Activated CD8-positive, alpha-beta T cell treated with anti-CD3 and anti-CD28 coated beads, Interleukin-2, amount 10 ng/mL, durations not matched to agents 7 days and 5 days (primary cell): ENCODE measurements at regions not wholly inside any gene's neighbourhood (a gene's known extent, or its start where the extent isn't known, plus 50 kb on each side); places are given as distances from the start of the nearest gene placed in this dataset.

Source experiments
- ATAC-seq: fragments of 150-1000 bp; cut with Tn5 transposase; one replicate; pipeline ENCODE4 v1.10.0; 2021; ENCODE audit warnings: moderate library complexity
- CTCF ChIA-PET: fragments of 350-600 bp; sonication (Branson Sonifier 250); formaldehyde crosslinking; loops from one replicate; lab custom pipeline; 2021; ENCODE audit warnings: antibody characterized with exemption; lab: Charles Lee
- POLR2A ChIA-PET: fragments of 350-600 bp; sonication (Branson Sonifier 250); formaldehyde crosslinking; loops from one replicate; lab custom pipeline; 2021; ENCODE audit warnings: antibody characterized with exemption; lab: Charles Lee
- DNase-seq: peaks from one replicate; pipeline ENCODE4 v3.0.0-alpha.2; 2020
- H3K27ac Mint-ChIP-seq: one replicate; pipeline ENCODE4 v1.8.0; 2021; ENCODE audit warnings: mild to moderate bottlenecking, mixed read lengths
- H3K27me3 Mint-ChIP-seq: one replicate; pipeline ENCODE4 v1.8.0; 2021; ENCODE audit warnings: low read depth, mixed read lengths
- H3K36me3 Mint-ChIP-seq: one replicate; pipeline ENCODE4 v1.8.0; 2021; ENCODE audit warnings: low read depth, mixed read lengths
- H3K4me1 Mint-ChIP-seq: one replicate; pipeline ENCODE4 v1.8.0; 2021; ENCODE audit warnings: low read depth, mixed read lengths
- H3K4me3 Mint-ChIP-seq: one replicate; pipeline ENCODE4 v1.8.0; 2021; ENCODE audit warnings: mild to moderate bottlenecking, mixed read lengths
- H3K9me3 Mint-ChIP-seq: one replicate; pipeline ENCODE4 v1.8.0; 2022; ENCODE audit warnings: mixed read lengths; ENCODE audit not compliant: insufficient read depth

DNA sequence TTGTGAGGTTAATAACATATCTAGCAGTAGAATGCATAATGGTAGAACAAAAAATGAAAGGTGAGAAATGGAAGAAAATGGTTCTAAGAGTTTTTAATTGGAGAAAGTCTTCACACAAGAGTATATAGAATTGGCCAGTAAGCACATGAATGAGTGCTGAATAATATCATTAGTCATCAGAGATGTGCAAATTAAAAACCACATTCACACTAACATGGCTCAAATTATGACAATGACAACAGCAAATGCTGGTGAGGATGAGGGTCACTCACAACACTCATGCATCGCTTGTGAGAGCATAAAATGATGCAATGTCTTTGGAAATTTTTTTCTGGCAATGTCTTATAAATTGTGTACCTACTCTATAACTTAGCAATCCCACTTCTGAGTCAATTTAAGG is 1355.4 kb upstream of the ACVR2A start:
- DNase-seq: no peak
- H3K27ac Mint-ChIP-seq: no peak overlapping the region
- no peaks in the 10 kb centered on the region for H3K36me3 Mint-ChIP-seq
- ATAC-seq: no peak
- H3K4me3 Mint-ChIP-seq: no peak overlapping the region
- ChIA-PET POLR2A (no interaction called here), CTCF (no interaction called here)
- H3K9me3 Mint-ChIP-seq: peaks cover 4% of the 10 kb centered on the region
- no peaks in the 10 kb centered on the region for H3K27me3 Mint-ChIP-seq
- no peaks in the 10 kb centered on the region for H3K4me1 Mint-ChIP-seq

DNA sequence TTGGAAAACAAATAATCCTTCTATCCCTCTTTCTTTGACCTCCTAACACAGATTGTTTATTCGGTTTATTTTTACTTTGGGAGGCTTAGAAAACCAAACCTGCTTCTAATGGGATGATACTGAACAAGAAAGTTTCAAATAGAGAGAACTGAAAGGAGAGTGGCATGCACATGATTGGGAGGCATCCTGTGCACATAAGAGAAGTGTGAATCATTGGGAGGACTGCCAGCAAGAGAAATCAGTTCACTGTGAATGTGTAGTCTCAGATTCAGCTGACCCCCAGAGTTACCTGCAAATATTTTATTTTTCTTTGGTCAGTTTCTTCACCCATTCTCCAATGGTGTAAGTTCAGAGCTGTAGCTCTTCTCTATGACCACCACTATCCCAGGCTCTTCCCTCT is 1363.2 kb upstream of the ACVR2A start:
- no peak overlapping the region for H3K4me3 Mint-ChIP-seq
- H3K4me1 Mint-ChIP-seq: no peaks in the 10 kb centered on the region
- ATAC-seq: no peak
- ChIA-PET POLR2A (no interaction called here), CTCF (no interaction called here)
- no peak for DNase-seq
- H3K36me3 Mint-ChIP-seq: no peaks in the 10 kb centered on the region
- no peaks in the 10 kb centered on the region for H3K27me3 Mint-ChIP-seq
- H3K27ac Mint-ChIP-seq: no peak overlapping the region
- no peaks in the 10 kb centered on the region for H3K9me3 Mint-ChIP-seq

DNA sequence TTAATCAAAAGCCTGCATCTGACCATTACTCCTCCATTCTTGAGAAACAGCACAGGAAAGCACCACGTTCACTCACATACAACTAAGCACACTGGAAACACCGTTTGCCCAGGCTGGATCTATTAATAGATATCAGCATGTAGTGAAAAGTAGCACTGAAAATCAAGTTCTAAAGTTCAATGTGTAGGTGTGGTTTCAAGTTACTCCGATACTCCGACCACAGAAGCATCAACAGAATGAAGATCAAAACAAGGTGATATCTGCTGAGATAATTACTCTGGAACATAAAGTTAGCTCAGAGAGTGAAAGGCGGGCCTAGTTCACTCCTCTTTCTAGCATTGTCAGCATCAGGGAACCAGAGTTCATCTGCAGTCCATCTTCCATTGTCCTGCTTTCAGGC is 1367.4 kb upstream of the ACVR2A start:
- H3K4me3 Mint-ChIP-seq: no peak overlapping the region

DNA sequence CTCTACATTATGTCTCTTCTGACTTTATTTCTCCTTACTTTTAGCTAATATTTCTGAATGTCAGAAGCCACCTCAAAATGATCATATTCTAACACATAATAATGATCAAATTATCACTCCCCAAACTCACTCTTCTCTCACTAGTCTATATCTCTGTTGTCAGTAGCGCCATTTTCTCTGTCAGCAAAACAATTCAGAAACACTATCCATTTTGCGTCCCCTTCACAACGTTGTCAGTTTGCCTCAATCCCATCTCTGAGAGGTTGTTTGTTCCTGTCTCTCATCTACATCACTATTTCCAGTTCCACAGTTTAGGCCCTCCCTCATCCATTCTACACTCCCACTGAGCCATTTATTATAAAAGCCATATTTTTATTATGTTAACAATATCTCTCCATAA is 1376.3 kb upstream of the ACVR2A start:
- H3K4me3 Mint-ChIP-seq: no peak overlapping the region
- no peaks in the 10 kb centered on the region for H3K27me3 Mint-ChIP-seq
- DNase-seq: no peak
- ChIA-PET POLR2A (no interaction called here), CTCF (no interaction called here)
- peaks cover 10% of the 10 kb centered on the region for H3K9me3 Mint-ChIP-seq
- H3K4me1 Mint-ChIP-seq: no peaks in the 10 kb centered on the region
- H3K27ac Mint-ChIP-seq: no peak overlapping the region
- no peaks in the 10 kb centered on the region for H3K36me3 Mint-ChIP-seq
- ATAC-seq: no peak

More for the DNA sequence above, 1367.4 kb upstream of the ACVR2A start:
- no peaks in the 10 kb centered on the region for H3K9me3 Mint-ChIP-seq
- H3K4me1 Mint-ChIP-seq: no peaks in the 10 kb centered on the region
- ChIA-PET POLR2A (no interaction called here), CTCF (no interaction called here)
- no peaks in the 10 kb centered on the region for H3K36me3 Mint-ChIP-seq
- ATAC-seq: no peak
- no peaks in the 10 kb centered on the region for H3K27me3 Mint-ChIP-seq
- H3K27ac Mint-ChIP-seq: no peak overlapping the region
- no peak for DNase-seq

DNA sequence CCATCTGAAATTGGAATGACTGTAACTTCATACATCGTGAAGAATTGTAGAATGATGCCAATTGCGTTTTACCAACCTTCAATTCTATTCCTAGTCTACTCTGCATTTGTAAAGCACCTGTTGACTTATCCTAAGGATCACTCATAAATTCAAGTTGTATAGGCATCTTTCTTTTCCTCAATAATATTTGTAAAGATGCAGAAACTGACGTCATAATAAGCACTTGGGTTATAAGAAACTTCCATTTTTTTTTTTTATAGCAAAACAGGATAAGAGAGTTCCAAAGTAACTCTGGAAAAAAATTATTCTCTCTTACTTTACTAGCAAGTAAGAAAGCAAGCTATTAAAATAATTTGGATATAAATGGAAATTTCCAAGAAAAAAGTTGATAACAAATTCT is 1377.4 kb upstream of the ACVR2A start:
- H3K27me3 Mint-ChIP-seq: no peaks in the 10 kb centered on the region
- peaks cover 10% of the 10 kb centered on the region for H3K9me3 Mint-ChIP-seq
- CTCF ChIA-PET: interaction anchor here (0.6 kb wide), 1 partner anchor 1719 kb away, joined by 3 read pairs; no protein-coding TSS in a partner anchor
- DNase-seq: no peak
- no peaks in the 10 kb centered on the region for H3K36me3 Mint-ChIP-seq
- POLR2A ChIA-PET: no interaction called here
- no peak overlapping the region for H3K27ac Mint-ChIP-seq
- no peaks in the 10 kb centered on the region for H3K4me1 Mint-ChIP-seq
- no peak overlapping the region for H3K4me3 Mint-ChIP-seq
- no peak for ATAC-seq

DNA sequence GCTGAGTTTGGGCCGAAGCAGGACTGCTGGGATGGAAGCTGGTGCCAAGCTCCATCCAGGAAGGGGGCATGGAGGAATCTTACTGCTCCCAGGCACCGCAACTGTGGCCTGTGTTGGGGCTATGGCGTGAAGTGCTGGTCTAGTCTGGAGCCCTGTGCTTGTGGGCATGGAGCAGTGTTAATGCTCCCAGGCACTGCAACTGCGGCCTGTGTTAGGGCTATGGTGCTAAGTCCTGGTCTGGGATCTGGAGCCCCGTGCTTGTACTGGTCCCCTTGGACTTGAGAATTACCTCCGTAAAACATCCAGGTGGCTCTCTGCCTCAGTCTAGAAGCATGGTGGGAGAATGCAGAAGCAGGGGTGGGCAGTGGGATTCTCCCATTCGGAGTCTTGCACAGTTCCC is 1379.4 kb upstream of the ACVR2A start:
- DNase-seq (no peak), ATAC-seq (no peak)
- Mint-ChIP-seq H3K36me3 (no peaks in the 10 kb centered on the region), H3K4me1 (no peaks in the 10 kb centered on the region), H3K9me3 (peaks cover 10% of the 10 kb centered on the region), H3K27ac (no peak overlapping the region), H3K4me3 (no peak overlapping the region), H3K27me3 (no peaks in the 10 kb centered on the region)
- POLR2A ChIA-PET: no interaction called here
- CTCF ChIA-PET: no interaction called here

DNA sequence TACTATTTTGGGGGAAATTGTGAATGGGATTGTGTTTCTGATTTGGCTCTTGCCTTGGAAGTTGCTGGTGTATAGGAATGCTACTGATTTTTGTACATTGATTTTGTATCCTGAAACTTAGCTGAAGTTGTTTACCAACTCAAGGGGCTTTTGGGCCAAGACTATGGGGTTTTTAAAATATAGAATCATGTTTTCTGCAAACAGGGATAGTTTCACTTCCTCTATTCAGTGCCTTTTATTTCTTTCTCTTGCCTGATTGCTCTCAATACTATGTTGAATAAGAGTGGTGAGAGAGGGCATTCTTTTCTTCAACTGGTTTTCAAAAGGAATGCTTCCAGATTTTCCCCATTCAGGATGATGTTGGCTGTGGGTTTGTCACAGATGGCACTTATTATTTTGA is 1383.8 kb upstream of the ACVR2A start:
- Mint-ChIP-seq H3K4me3 (no peak overlapping the region), H3K4me1 (no peaks in the 10 kb centered on the region), H3K27ac (no peak overlapping the region), H3K27me3 (no peaks in the 10 kb centered on the region), H3K9me3 (peaks cover 10% of the 10 kb centered on the region), H3K36me3 (no peaks in the 10 kb centered on the region)
- ATAC-seq (no peak), DNase-seq (no peak)
- CTCF ChIA-PET: no interaction called here
- POLR2A ChIA-PET: no interaction called here

DNA sequence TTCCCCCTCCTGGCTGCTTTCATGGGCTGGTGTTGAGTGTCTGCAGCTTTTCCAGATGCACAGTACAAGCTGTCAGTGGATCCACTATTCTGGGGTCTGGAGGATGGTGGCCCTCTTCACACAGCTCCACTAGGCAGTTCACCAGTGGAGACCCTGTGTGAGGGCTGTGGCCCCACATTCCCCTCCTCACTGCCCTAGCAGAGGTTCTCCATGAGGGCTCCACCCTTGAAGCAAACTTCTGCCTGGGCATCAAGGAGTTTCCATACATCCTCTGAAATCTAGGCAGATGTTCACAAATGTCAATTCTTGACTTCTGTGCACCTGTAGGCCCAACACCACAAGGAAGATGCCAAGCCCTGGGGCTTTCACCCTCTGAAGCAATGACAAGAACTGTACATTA is 1386.2 kb upstream of the ACVR2A start:
- no peak for DNase-seq
- H3K4me1 Mint-ChIP-seq: no peaks in the 10 kb centered on the region
- H3K27ac Mint-ChIP-seq: no peak overlapping the region
- no peaks in the 10 kb centered on the region for H3K36me3 Mint-ChIP-seq
- ATAC-seq: no peak
- no peaks in the 10 kb centered on the region for H3K27me3 Mint-ChIP-seq
- POLR2A ChIA-PET: no interaction called here
- no peaks in the 10 kb centered on the region for H3K9me3 Mint-ChIP-seq
- CTCF ChIA-PET: no interaction called here
- no peak overlapping the region for H3K4me3 Mint-ChIP-seq

DNA sequence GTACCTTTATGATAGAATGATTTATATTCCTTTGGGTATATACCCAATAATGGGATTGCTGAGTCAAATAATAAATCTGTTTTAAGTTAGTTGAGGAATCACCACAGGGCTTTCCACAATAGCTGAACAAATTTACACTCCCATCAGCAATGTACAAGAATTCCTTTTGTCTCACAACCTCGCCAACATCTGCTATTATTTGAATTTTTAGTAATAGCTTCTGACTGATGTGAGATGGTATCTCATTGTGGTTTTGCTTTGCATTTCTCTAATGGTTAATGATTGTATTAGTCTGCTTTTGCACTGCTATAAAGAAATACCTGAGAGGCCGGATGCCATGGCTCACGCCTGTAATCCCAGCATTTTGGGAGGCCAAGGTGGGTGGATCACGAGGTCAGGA is 1387.6 kb upstream of the ACVR2A start:
- ChIA-PET POLR2A (no interaction called here), CTCF (no interaction called here)
- Mint-ChIP-seq H3K27me3 (no peaks in the 10 kb centered on the region), H3K4me1 (no peaks in the 10 kb centered on the region), H3K36me3 (no peaks in the 10 kb centered on the region), H3K9me3 (no peaks in the 10 kb centered on the region), H3K4me3 (no peak overlapping the region), H3K27ac (no peak overlapping the region)
- DNase-seq (no peak), ATAC-seq (no peak)

DNA sequence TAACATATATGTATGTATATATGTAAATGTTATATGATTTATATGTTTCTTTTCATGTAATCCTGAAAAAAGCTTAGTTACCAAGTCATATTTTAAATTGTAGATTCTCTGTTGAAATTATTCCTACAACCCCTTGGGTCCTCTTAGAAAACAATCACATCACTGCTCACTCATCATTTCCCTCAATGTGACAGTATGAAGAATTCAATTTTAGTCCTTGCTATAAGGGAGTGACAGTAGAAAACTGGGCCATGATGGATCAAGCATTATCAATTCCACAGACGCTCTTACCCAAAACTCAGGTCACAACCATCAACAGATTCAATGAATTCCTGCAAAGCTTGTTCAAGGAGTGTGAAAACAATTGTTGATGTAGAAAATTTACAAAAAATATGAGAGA is 1389.5 kb upstream of the ACVR2A start:
- Mint-ChIP-seq H3K4me1 (no peaks in the 10 kb centered on the region), H3K4me3 (no peak overlapping the region), H3K27ac (no peak overlapping the region), H3K36me3 (no peaks in the 10 kb centered on the region), H3K9me3 (no peaks in the 10 kb centered on the region), H3K27me3 (no peaks in the 10 kb centered on the region)
- DNase-seq: no peak
- POLR2A ChIA-PET: no interaction called here
- CTCF ChIA-PET: no interaction called here
- ATAC-seq: no peak

DNA sequence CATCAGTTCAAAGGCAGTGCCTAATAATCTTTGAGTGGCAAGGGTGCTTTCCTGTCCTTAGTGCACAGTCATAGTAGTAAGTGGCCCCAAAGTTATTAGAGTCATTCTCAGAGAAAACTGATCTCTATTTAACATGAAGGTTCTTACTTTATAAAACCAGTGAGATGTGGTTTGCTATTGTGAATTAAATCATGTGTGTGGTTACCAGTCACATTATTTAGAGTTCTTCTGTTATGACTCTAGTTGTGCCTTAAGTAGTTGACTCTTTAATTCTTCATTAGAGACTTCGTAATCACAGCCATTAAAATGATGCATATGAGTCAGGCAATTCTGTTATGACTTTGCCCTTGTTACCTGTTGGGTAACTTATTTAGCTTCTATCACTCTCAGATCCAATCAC is 1392.9 kb upstream of the ACVR2A start:
- no peaks in the 10 kb centered on the region for H3K27me3 Mint-ChIP-seq
- H3K9me3 Mint-ChIP-seq: peaks cover 5% of the 10 kb centered on the region
- no peaks in the 10 kb centered on the region for H3K36me3 Mint-ChIP-seq
- DNase-seq (no peak), ATAC-seq (no peak)
- no peak overlapping the region for H3K4me3 Mint-ChIP-seq
- ChIA-PET CTCF (no interaction called here), POLR2A (no interaction called here)
- no peaks in the 10 kb centered on the region for H3K4me1 Mint-ChIP-seq
- no peak overlapping the region for H3K27ac Mint-ChIP-seq

DNA sequence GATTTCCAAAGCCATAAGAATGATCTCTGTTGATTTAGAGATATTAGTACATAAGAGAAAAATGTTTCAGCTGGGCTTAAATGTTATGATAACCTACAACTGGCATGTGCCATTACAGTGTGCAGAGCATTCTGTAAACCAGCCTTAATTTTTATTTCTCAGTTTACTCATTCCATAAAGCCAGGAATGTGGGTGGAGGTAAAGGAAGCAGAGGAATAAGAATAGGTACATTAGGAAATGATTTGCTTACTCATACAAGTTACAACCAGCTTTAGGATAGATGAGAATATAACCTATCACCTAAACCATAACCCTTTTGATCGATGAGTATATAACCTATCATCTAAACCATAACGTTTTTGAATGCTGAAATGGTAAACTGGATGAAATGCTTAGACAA is 1394.7 kb upstream of the ACVR2A start:
- DNase-seq (no peak), ATAC-seq (no peak)
- ChIA-PET POLR2A (no interaction called here), CTCF (no interaction called here)
- Mint-ChIP-seq H3K27ac (no peak overlapping the region), H3K9me3 (peaks cover 6% of the 10 kb centered on the region), H3K4me3 (no peak overlapping the region), H3K4me1 (no peaks in the 10 kb centered on the region), H3K36me3 (no peaks in the 10 kb centered on the region), H3K27me3 (no peaks in the 10 kb centered on the region)

DNA sequence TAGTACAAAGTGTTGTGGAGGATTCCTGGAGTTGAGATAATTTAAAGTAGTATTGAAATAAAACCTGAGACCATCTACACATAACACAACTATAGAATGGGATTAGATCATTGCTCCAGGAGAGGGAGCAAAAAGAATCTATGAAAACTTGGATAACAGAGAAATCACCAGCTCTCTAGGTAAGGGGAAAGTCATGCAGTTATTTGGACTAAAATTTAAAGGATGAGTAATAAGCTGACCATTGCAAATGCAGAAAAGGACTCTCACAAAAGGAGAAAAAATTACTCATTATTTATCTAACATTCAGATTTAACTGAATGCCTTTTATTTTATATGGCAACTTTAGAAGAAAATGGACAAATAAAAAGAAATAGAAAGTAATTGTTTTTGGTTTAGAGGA is 1399.8 kb upstream of the ACVR2A start:
- ChIA-PET CTCF (no interaction called here), POLR2A (no interaction called here)
- peaks cover 6% of the 10 kb centered on the region for H3K9me3 Mint-ChIP-seq
- H3K27ac Mint-ChIP-seq: no peak overlapping the region
- H3K27me3 Mint-ChIP-seq: no peaks in the 10 kb centered on the region
- no peak overlapping the region for H3K4me3 Mint-ChIP-seq
- no peaks in the 10 kb centered on the region for H3K4me1 Mint-ChIP-seq
- ATAC-seq (no peak), DNase-seq (no peak)
- no peaks in the 10 kb centered on the region for H3K36me3 Mint-ChIP-seq
